Body of pancreas (tissue), 4 donors: ENCODE measurements at regions not wholly inside any gene's neighbourhood (a gene's known extent, or its start where the extent isn't known, plus 50 kb on each side); places are given as distances from the start of the nearest gene placed in this dataset.
"Not testable (repeated sequence)": the region's sequence is repeated elsewhere in the genome, so short reads cannot be mapped to it uniquely, and the experiment has no call there.

Source experiments
- ATAC-seq: fragments of 150-250 bp; one replicate; pipeline ENCODE4 v1.9.1; 2016
- DNase-seq, 4 donors: peaks; one replicate each; pipeline ENCODE4 v3.0.0-alpha.2; 2019
- H3K27ac ChIP-seq, 4 donors: fragments of 200-600 bp; sonication (generic); 1 replicate in 3 of 4; 2 replicates in 1 of 4; pipeline versions ENCODE4 v1.5.1 to v1.6.1; 2016 to 2019; ENCODE audit warnings: mild to moderate bottlenecking in 1 of 4, mixed read lengths in 1 of 4, moderate library complexity in 1 of 4
- H3K27me3 ChIP-seq, 2 donors: fragments of 200-600 bp; sonication (generic); one replicate each; pipeline ENCODE4 v1.6.0; 2016; ENCODE audit warnings: mild to moderate bottlenecking in 1 of 2
- H3K36me3 ChIP-seq, 2 donors: fragments of 200-600 bp; sonication (generic); replicated peaks in 1 of 2; 2 replicates each; pipeline ENCODE4 v1.5.1; 2016; ENCODE audit warnings: low read depth in 2 of 2; ENCODE audit not compliant: insufficient read depth in 1 of 2
- H3K4me1 ChIP-seq: fragments of 200-600 bp; sonication (generic); one replicate; pipeline ENCODE4 v1.6.0; 2016
- H3K4me3 ChIP-seq, 2 donors: fragments of 200-600 bp; sonication (generic); 1 replicate in 1 of 2; 2 replicates in 1 of 2; pipeline ENCODE4 v1.5.1; 2016 to 2019
- H3K9me3 ChIP-seq, 3 donors: fragments of 200-600 bp; sonication (generic); 1 replicate in 2 of 3; 2 replicates in 1 of 3; pipeline ENCODE4 v1.5.1; 2016
- POLR2A ChIP-seq, 3 donors: fragments of 450-650 bp; IDR thresholded peaks; one replicate each; pipeline ENCODE4 v1.6.1; 2016; ENCODE audit warnings: antibody characterized with exemption in 3 of 3, mild to moderate bottlenecking in 2 of 3
- WGBS, 2 donors: methylation state at CpG; one replicate each; pipeline ENCODE4 v1.1.5; 2017; 5-methylcytosine and 5-hydroxymethylcytosine counted together
- intact Hi-C: fragments of 100-400 bp; cut with DNase I; formaldehyde crosslinking; loops from one replicate; pipeline ENCODE4 v1.15.1; 2023
- TF ChIP-seq, protein P1 (sequence below), 7 experiments: fragments of 450-650 bp in 4 of 7; fragments of 200-600 bp in 3 of 7; sonication (generic) in 3 of 7; IDR thresholded peaks; one replicate each; pipeline ENCODE4 v1.5.1; 2016 to 2019; ENCODE audit warnings: antibody characterized with exemption in 7 of 7

DNA sequence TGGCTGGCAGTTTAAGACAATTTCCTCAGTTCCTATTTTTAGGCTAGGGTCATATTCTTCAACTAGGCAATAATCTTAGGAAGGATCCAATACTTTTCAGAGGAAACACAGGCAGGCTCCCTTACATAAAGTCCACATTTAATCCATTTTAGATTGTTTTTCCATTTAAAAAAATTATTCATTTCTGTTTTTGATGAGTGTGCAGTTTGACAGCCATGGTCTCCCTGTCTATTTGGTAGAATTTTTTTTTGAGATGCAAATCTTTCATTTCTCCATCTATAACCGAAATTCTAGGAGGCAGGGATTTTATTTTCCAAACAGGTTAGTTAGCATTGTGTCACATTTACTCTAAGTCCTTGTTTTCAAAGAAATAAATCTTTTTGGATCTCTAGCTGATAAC is 326.8 kb downstream of the PPP4R3C start:
- Histone ChIP-seq H3K27ac (no peak overlapping the region), H3K4me1 (no peaks in the 10 kb centered on the region), H3K36me3 (no peaks in the 10 kb centered on the region), H3K9me3 (no peaks in the 10 kb centered on the region), H3K27me3 (no peaks in the 10 kb centered on the region), H3K4me3 (no peak overlapping the region)
- TF ChIP-seq POLR2A (IDR thresholded peaks at IDR 0.05), result no peak
- TF ChIP-seq, protein P1, sequence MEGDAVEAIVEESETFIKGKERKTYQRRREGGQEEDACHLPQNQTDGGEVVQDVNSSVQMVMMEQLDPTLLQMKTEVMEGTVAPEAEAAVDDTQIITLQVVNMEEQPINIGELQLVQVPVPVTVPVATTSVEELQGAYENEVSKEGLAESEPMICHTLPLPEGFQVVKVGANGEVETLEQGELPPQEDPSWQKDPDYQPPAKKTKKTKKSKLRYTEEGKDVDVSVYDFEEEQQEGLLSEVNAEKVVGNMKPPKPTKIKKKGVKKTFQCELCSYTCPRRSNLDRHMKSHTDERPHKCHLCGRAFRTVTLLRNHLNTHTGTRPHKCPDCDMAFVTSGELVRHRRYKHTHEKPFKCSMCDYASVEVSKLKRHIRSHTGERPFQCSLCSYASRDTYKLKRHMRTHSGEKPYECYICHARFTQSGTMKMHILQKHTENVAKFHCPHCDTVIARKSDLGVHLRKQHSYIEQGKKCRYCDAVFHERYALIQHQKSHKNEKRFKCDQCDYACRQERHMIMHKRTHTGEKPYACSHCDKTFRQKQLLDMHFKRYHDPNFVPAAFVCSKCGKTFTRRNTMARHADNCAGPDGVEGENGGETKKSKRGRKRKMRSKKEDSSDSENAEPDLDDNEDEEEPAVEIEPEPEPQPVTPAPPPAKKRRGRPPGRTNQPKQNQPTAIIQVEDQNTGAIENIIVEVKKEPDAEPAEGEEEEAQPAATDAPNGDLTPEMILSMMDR (IDR thresholded peaks at IDR 0.05), result no peak
- ATAC-seq, result no peak
- 21 to 42% methylated on average over 1 of the region's 1 CpG for WGBS, 2 donors
- intact Hi-C loops, result no loop called here
- no peak for DNase-seq

DNA sequence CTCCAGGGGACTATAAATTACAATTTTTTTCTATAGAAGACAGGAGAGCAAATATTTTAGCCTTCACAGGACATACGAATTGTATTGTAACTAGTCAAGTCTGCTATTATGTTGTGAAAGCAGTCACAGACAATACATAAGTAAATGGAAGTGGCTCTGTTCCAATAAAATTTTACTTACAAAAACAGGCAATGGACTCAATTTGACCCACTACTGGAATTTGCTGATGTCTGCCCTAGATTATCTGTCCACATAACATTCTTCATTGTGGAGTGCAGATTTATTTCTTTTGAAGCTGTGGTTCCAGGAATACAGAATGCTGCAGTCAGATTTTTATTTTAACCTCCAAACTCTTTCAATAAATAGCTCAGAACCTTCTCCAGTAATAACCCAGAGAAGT is 330.3 kb downstream of the PPP4R3C start:
- Histone ChIP-seq H3K9me3 (no peaks in the 10 kb centered on the region), H3K4me3 (no peak overlapping the region), H3K36me3 (no peaks in the 10 kb centered on the region), H3K4me1 (no peaks in the 10 kb centered on the region), H3K27me3 (no peaks in the 10 kb centered on the region), H3K27ac (no peak overlapping the region)
- DNase-seq (no peak), ATAC-seq (no peak)
- WGBS, 2 donors, result 23 to 26% methylated on average over 1 of the region's 1 CpG
- intact Hi-C loops, result no loop called here
- TF ChIP-seq, protein P1 (IDR thresholded peaks at IDR 0.05), result no peak
- TF ChIP-seq POLR2A (IDR thresholded peaks at IDR 0.05), result no peak

DNA sequence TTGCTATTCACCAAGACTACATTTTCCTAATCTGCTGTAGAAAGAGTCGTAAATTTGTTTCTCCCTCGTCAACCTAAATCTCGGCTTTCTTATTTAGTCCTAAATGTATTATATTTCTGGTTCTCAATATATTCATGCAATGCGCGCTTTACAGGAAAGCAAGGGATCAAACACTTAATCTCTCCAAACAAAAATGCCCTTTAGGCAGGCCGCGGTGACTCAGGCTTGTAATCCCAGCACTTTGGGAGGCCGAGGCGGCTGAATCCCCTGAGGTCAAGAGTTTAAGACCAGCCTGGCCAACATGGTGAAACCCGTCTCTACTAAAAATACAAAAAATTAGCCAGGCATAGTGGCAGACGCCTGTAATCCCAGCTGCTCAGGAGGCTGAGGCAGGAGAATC is 376.0 kb downstream of the PPP4R3C start:
- H3K9me3 ChIP-seq, H3K4me3 ChIP-seq, DNase-seq, intact Hi-C loops, H3K36me3 ChIP-seq, H3K4me1 ChIP-seq, H3K27ac ChIP-seq, H3K27me3 ChIP-seq, ATAC-seq: not testable (repeated sequence)
- WGBS, 2 donors, result 78 to 88% methylated on average over 6 to 11 of the region's 11 CpGs

DNA sequence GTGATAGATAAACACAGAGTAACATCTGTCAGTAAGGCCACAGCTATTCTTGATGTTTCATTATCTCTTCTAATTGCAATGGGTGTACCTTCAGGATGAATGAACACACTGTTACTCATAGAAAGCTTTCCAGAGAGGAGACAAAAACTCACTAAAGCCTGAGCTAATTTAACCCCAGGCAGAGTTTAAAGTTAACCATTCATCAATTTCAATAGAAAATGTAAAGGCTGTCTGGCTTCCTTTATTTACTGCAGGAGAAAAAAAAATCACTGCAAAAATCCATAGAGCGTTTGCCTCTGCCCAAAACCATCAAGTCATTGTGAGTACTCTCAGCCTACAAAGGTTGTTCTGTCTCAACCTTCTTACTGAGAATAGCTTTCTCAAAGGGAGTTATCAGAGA is 376.9 kb downstream of the PPP4R3C start:
- ATAC-seq (no peak), DNase-seq (no peak)
- Histone ChIP-seq H3K4me3 (no peak overlapping the region), H3K4me1 (no peaks in the 10 kb centered on the region), H3K27ac (no peak overlapping the region), H3K9me3 (no peaks in the 10 kb centered on the region), H3K36me3 (no peaks in the 10 kb centered on the region), H3K27me3 (no peaks in the 10 kb centered on the region)
- intact Hi-C loops, result no loop called here
- TF ChIP-seq POLR2A (IDR thresholded peaks at IDR 0.05), result no peak
- TF ChIP-seq, protein P1 (IDR thresholded peaks at IDR 0.05), result no peak
- 10 to 27% methylated on average over 1 of the region's 1 CpG for WGBS, 2 donors

DNA sequence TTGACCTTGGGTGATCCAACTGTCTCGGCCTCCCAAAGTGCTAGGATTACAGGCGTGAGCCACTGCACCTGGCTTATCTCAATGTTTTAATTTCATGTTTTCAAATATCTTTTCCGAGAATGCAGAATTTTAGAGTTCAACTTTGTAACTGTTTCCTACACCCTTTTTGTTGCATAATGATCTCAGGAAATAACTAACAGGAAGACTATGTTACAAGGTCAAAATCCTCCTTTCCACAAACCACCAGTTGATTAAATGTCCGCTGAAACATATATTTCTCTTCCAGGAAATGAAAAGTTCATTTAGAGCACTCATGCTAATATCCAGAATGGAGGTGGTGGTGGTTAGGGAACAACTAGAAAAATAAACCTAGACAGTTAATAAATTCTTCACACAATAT is 377.8 kb downstream of the PPP4R3C start:
- no peaks in the 10 kb centered on the region for H3K36me3 ChIP-seq
- ATAC-seq (no peak), DNase-seq (no peak)
- H3K9me3 ChIP-seq, result no peaks in the 10 kb centered on the region
- TF ChIP-seq, protein P1 (IDR thresholded peaks at IDR 0.05), result no peak
- TF ChIP-seq POLR2A (IDR thresholded peaks at IDR 0.05), result no peak
- H3K4me3 ChIP-seq, result no peak overlapping the region
- WGBS, 2 donors, result 59 to 63% methylated on average over 4 of the region's 4 CpGs
- H3K27ac ChIP-seq, result no peak overlapping the region
- H3K27me3 ChIP-seq, result no peaks in the 10 kb centered on the region
- H3K4me1 ChIP-seq, result no peaks in the 10 kb centered on the region
- intact Hi-C loops, result no loop called here
